Coronary artery (tissue), 2 donors: ENCODE measurements at regions not wholly inside any gene's neighbourhood (a gene's known extent, or its start where the extent isn't known, plus 50 kb on each side); places are given as distances from the start of the nearest gene placed in this dataset.

Source experiments
- DNase-seq: peaks from one replicate; pipeline ENCODE4 v3.0.0-alpha.2; 2017; ENCODE audit warnings: low spot score
- H3K27ac ChIP-seq, 2 donors: fragments of 200-600 bp; sonication (generic); one replicate each; pipeline ENCODE4 v1.5.1; 2016 to 2019
- H3K4me3 ChIP-seq: fragments of 200-600 bp; sonication (generic); 2 replicates; pipeline ENCODE4 v1.5.1; 2016; ENCODE audit warnings: mild to moderate bottlenecking, moderate library complexity
- CTCF ChIP-seq: fragments of 200-600 bp; sonication (generic); IDR thresholded peaks from one replicate; pipeline ENCODE4 v1.5.1; 2019; ENCODE audit warnings: antibody characterized with exemption

- H3K4me3 ChIP-seq, result no peak overlapping the region
- DNase-seq, result no peak
- TF ChIP-seq CTCF, result no peak
- no peak overlapping the region for H3K27ac ChIP-seq
Measured at GRCh38 chr2:19224011-19224410, 134.4 kb downstream of the OSR1 start.

GRCh38 chr2:19219060-19219459 lies 139.4 kb downstream of the OSR1 start:
- DNase-seq, result no peak

GRCh38 chr2:19218166-19218565 lies 140.3 kb downstream of the OSR1 start:
- TF ChIP-seq CTCF, result no peak

More at GRCh38 chr2:19219060-19219459, 139.4 kb downstream of the OSR1 start:
- no peak overlapping the region for H3K4me3 ChIP-seq
- peak overlapping the region in 1 of 2 donors; percentile 5 for H3K27ac ChIP-seq
- no peak for TF ChIP-seq CTCF

GRCh38 chr2:19216676-19217602 lies 141.5 kb downstream of the OSR1 start:
- DNase-seq, result no peak
- Histone ChIP-seq H3K27ac (no peak overlapping the region), H3K4me3 (no peak overlapping the region)
- no peak for TF ChIP-seq CTCF

More at GRCh38 chr2:19218166-19218565, 140.3 kb downstream of the OSR1 start:
- DNase-seq, result no peak
- no peak overlapping the region for H3K27ac ChIP-seq
- H3K4me3 ChIP-seq, result no peak overlapping the region

GRCh38 chr2:19216238-19216637 lies 142.2 kb downstream of the OSR1 start:
- Histone ChIP-seq H3K4me3 (no peak overlapping the region), H3K27ac (no peak overlapping the region)
- TF ChIP-seq CTCF, result no peak
- DNase-seq, result no peak

GRCh38 chr2:19214682-19215391 lies 143.6 kb downstream of the OSR1 start:
- Histone ChIP-seq H3K4me3 (no peak overlapping the region), H3K27ac (no peak overlapping the region)
- no peak for DNase-seq
- TF ChIP-seq CTCF, result no peak
